Inferior parietal cortex (tissue), 1 donor: ENCODE measurements at regions not wholly inside any gene's neighbourhood (a gene's known extent, or its start where the extent isn't known, plus 50 kb on each side); places are given as distances from the start of the nearest gene placed in this dataset.

ENCODE experiments used
- DNase-seq: peaks from one replicate; pipeline ENCODE4 v3.0.0-alpha.2; 2016; ENCODE audit errors: extremely low spot score

DNA sequence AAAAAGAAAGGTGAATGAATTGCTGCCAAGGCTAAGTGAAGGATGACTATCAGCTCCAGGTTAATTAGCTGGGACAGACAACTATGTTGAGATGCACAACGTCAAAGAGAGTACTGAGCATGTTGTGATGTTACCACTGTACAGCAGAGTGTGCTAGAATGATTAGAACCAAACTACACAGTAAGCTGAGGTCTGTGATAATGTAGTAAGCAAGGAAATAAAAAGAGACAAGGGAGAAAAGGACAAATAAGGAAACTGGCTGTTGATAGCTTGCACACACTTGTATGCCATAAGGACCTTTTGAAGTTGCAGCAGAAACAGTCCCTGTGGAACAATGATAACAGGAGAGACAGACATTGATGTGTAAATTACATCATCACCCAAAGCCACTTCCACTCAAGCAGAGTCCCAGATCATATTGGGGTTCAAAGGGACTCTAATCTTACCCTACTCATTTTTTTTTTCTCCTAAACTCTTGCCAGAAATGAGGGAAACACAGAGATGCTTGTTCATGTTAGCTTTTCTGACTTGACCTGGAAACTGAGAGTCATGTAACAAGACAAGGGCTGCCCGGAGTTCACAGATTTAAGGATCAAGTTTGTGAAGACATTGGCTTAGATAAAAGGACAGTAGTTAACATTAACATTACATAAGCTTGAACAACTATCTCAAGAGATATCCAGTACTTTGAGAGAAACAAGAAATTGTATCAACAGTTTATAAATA lies 189.9 kb downstream of the CENPW start:
- no peak for DNase-seq

DNA sequence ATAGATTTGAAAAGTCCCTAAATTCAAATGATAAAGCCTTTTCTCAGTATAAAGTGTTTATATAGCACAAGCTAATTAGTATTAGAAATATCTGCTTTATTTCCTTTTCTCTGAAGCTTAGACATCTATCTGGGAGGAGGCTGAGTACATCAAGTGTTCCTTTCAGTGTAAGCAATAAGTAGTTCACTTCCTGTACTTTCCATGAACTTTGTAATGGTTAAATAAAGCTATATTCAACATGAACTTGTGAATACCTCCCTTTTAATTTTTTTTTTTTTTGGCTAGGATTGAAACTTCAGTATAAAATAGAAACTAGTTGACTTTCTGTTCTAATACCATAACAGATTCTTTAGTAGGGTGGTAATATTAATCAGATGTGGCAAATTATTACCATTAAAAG lies 190.9 kb downstream of the CENPW start:
- no peak for DNase-seq

DNA sequence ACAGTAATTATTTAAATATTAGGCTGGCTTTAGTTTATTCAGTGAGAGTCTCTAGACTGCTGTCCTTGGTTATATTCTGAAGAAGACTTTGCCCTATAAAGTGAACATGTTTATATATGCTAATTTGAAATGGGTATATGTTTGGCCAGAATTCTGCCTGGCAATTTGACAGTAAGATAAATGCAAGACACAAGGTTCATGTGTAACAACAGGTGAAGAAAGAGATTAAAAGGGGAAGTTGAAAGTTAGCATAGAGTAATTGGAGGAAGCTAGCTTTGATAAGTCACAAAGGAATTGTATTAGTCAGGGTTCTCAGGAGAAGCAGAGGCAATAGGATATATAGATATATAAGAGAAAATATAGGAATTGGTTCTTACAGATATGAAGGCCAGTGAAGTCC lies 191.4 kb downstream of the CENPW start:
- no peak for DNase-seq

DNA sequence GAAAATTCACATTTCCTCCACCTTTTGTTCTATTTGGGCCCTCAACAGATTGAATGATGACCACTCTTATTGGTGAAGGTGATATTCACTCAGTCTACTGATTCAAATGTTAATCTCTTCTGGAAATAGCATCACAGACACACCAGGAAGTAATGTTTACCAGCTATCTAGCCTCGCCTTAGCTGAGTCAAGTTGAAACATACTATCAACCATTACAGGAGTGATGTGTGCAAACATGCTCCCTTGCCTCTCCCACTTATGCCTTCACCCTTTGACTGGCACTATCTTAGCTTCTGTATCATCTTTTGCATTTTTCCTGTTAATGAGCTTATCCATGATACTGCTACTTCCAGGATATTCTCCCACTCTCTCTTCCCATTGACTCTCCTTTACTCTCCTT lies 191.9 kb downstream of the CENPW start:
- DNase-seq: no peak

DNA sequence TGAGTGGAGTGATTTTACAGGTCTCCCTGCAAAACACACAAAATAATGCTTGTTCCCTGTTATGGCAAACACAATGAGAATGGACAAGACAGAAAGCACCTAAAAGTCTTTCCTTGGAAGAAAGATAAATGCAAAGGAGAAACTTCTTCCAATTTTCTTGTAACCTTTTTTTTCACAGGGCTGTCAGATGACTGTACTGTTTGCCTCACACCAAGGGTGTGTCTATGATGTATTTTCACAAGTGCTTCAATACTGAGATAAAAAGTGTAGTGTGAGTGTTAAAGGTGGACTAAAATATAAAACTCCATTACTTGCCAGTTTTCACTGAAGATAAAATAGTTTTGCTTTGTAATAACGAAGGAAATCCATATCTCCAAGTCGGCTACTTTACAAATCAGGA lies 194.5 kb downstream of the CENPW start:
- no peak for DNase-seq

DNA sequence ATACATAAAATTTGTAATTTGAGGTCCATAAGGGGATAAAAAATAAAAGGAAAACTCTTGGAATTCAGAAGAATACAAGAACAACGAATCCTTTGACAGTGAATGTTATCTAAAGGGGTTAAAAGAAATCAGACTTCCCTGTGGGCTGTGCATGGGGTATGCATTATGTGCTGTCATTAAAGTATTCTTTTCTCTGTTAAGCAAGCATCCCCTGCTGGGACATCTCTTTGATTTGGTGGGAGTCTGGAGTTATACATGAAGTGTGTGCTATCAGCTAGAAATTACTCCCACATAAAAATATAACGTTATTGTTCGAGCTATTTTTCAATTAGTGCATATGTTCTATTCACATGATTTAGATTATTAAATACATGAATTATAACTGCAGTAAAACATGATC lies 195.2 kb downstream of the CENPW start:
- no peak for DNase-seq

DNA sequence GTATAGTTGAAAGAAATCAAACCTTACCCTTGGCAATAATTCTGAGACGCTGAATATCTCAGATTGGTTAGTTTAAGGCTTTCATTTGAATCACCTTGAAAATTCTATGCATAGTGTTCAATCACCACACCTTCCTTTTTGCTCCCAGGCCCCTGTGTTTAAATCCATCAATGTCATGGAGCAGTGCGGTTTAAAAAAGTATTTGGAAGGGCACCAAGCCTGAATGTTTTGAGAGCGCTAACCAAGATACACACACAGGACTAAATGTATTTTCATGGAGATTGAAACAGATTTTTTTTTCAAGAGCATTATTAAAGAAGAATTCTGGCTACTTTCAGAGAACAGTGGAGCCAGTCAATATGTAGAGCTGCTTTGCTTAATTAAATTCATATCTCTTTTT lies 195.7 kb downstream of the CENPW start:
- no peak for DNase-seq

DNA sequence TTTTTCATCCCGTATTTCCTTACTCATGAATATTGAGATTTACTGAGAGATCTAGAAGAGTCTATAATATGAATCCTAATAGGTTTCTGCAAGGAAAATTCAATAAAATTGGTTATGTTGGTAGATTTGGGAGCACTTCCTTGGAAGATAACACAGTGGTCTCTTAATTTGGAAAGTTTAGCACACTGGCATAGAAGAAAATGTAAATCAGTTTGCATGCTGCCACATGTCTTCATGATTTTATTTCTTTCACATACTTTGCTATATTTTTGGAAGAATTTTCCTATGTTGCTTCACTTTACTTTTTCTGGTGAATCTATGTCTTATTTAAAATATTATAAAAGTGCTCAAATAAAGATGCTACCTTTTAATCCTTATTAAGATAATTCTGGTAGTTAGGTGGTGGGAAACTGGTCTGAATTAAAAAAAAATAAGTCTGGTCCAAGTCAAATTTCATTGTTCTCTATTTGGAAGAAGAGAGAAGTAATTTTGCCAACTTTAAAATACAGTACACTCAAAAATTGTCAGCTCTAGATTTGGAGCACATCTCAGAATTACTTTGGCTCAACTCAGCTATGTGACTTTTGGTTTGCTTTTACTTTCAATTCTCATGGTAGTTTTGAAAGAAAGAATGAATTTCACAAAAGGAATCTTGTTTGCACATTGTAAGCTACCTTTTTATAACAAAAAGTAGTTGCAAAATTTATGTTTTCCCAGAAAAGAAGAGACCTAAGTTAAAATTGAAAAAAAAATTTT lies 197.3 kb downstream of the CENPW start:
- DNase-seq: no peak

DNA sequence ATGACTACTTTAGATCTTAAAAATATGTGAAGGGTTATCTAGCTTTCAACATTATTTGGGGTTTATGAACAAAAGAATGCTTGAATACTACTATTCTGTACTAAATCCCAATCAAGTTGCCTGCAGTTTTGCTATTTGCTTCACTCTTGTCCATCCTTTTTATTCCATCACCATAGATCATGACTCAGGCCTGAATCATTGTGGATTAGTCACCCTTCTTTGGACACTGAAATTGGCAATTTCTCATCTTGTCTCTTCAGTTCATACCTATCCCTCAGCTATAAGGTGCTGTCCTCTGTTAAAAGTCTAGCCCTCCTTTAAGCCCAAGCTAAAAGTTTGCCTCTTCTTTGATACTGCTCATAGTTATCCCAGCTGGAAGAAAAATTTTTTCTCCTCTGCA lies 199.1 kb downstream of the CENPW start:
- DNase-seq: no peak

DNA sequence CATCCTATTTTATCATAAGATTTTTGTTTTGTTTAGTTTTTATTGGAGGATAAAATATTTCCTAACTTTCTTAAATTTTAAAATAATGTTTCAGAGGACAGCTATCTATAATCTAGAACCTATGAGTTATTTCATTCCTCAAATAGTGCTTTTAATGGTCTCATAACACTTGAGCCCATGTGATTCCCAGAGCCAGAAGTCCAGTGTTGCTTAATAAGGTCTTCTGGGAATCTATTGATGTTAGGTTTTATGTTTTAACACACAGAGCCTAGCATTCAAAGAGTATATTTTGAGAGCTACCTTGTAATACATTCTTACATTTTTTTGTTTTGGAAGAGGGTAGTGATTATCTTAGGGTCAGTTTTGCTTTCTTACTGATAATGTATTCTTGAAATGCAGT lies 200.2 kb downstream of the CENPW start:
- no peak for DNase-seq

DNA sequence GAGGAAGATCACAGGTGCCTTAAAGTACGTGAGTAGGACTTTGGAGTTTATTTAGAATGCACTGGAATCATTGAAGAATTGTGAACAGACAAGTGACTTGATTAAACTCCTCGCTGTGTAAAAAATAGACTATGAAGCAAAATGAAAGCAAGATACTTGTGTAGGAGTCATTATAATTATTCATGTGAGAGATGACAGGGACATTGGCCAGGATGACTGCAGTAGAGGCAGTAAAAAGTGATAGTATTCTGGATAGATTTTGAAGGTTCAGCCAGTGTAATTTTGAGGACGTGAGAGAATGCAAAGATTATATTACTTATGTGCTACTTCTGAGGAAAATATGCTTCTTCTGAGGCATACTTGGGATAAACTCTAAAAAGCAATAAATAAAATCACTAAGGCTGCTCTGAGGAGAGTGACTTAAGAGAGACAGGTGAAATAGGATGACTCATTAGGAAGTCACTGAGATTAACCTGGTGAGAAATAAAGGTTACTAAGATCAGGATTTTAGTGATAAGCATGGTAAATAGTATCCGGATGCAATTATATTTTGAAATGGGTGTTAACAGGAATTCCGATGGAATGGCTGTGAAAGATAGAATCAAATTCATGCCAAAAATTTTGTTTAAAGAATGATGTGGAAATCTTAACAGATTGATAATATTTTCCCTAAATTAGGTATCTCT lies 202.0 kb downstream of the CENPW start:
- DNase-seq: no peak

DNA sequence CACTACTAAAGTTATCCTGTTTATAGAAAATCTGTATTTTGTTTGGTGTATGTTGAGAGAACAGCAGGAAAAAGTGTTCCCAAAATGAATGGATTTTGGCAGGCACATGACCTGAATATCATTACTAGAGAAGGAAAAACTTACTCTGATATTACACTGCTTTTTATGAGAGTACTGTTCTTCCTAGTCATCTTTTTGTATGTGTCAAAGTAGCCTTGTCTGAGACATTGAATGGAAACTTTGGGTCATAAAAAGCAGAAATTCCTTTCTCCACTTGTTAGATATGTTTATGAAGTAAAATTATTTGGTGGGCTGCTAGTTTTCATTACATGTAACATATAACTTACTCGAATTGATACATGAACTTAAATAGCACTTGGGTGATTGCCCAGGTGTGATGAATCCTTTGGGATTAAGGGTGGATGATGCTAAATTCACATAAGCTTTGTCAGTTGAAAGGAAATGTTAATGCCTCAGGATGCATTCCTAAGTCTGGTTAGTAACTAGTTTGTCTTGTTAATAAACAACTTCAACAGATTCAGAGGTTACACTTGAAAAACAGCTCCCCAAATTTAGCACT lies 206.7 kb downstream of the CENPW start:
- DNase-seq: no peak

DNA sequence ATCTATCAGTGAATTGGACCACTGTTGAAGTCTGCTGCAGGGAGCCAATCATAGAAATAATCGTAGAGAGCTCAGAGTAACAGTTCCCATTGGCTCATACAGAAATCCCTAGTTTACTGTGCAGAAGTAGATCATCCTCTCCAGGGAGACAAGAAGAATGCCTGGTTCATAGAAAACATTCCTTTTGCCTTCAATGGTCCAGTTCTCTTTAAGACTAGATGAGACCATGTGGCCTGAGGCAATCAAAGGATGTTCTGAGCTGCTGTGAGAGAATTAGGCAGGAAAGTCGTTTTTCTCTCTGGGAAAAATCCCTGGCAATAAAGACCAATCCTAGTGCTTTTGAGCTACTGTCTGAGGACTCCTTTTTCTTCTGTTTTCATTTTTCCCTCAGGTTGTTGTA lies 208.4 kb downstream of the CENPW start:
- no peak for DNase-seq

DNA sequence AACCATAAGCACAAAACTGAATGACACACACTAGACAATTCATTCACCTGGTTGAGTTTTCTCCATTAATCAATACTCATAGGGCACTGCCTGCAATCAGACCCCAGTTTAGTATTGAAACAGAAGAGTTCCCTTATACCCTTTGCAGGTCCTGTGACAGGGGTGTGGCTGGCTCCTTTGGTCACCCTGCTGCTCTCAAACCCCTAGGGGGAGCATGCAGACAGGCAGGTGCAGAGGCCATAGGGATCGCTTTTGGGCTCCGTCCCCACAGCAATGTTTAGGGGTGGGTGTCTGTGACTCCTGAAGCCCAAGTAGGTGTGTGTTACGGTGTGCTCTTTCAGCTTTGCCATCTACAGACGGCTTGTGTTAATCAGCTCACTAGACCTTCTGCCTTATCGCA lies 210.4 kb downstream of the CENPW start:
- no peak for DNase-seq

DNA sequence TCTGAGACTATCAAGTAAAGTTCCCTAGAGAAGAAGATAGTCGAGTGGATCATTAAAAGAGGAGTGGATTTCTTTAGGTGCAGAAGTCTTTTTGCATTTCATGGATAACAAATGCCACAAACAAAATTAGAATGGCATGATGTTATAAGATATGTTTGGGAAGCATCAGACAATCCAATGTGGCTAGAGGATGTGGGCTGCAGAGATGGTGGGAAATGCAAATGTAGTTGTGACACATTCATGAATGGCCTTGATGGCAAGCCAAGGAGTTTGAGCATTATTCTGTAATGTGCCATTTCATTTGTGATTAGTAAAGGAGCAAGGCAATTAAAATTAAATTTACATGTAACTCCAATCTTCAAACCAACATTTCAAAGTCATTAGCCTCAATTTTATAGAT lies 211.9 kb downstream of the CENPW start:
- no peak for DNase-seq

DNA sequence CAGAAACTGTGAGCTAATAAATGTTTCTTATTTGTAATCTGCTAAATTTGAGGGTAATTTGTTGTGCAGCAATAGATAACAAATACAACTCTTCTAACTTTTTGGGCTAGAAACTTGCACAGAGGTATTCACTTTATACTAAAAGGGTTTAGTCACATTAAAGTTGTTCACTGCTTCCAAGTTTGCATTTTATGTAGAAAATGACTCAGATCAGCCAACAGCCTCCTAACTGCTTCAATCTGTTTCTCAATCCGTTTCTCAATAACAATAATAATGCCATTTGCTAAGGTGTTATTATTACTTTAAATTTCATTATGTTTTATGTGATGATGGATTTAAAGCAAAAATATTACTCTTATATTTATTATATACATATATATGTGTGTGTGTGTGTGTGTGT lies 213.9 kb downstream of the CENPW start:
- DNase-seq: no peak

DNA sequence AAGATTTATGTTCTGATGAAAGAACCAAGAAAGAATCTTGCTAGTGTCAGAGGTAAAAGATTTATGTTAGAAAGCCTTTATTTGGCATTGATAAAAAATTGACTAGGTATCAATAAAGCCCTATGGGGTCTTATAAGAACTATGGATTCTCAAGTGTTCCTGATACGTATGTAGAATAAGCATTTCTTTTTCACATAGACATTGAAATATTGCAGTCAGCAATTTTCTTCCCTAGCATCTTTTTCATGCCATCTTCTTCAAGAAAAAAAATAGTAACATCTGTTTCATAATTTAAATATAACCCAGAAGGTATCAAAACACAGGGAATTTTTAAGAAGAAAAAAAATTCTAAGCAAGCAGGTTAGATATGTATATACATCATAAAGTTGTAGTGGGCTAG lies 230.6 kb downstream of the CENPW start:
- DNase-seq: no peak

DNA sequence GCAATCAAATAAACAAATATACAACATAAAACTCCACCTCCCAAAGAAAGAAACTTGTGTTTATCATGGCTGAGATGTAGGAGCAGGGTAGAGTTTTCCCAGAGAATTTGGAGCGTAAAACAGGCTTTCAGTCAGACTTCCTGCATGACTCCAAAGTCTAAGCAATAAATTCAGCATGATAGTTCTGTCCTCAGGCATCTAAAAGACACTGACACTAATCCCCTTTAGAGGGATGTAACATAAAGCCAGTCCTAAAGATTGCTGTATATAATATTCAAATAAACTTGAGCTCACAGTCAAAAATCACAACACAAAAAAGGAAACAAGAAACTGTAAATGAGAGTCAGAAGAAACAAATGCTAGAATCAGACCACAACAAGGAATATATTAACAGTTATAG lies 234.4 kb downstream of the CENPW start:
- no peak for DNase-seq

DNA sequence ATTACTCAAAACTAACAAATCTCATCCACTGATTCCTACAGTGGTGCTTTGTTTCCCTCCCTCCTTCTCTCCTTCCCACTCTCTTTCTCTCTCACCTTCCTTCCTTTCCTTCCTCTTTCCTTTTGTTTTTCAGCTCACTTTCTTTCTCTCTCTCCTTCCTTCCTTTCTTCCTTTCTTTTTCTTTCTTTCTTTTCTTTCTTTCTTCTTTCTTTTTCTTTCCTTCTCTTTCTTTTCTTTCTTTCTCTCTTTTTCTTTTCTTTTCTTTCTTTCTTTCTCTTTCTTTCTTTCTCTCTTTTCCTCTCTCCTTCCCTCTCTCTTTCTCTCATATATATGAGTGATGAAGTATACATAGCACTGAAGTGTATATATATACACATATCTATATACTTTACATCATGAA lies 241.4 kb downstream of the CENPW start:
- no peak for DNase-seq

DNA sequence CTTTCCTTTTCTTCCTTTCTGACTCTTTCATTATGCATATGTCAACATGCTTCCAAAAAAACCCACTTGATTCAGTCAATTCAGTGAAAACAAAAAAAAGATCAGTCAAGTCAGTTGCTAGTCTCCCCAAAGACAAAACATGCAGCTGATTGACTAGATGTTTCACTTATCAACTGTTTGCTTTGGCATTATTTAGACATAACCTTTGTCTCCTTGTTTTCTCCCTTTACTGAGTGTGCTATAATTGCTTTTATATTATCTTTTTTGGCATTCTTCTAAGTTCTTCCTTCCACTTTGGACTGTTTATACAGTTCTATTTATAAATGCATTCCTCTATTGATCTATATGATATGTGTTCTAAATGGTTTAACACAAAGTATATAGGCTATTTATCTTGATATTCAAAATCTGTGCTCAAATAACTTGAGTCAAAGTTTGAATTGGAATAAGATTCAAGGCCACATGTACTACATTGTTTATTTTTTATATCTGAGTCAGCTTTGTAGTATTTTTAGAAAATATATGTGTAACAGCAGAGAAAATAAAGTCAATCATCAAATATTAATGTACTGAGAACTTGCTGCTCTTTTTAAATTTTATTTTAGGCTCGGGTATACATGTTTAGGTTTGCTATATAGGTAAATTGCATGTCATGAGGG lies 260.5 kb downstream of the CENPW start:
- no peak for DNase-seq

DNA sequence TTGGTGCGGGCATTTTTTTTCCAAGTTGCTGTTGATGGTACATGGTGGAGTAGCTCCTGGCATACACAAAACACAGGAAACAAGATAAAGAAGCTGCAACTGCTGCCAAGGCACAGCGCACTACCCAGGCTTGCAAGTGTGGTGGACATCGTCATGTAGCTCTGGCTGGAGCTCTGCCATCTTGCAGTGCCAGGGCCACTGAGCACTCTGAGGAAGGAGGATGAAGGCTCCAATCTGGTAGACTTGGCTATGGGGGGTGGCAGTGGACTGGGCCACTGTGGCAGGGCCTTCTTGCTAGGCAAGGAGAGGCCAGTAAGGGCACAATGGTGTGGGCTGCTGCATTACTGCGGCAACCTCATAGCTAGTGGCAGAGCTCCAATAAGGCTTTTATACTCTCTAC lies 263.5 kb downstream of the CENPW start:
- no peak for DNase-seq

DNA sequence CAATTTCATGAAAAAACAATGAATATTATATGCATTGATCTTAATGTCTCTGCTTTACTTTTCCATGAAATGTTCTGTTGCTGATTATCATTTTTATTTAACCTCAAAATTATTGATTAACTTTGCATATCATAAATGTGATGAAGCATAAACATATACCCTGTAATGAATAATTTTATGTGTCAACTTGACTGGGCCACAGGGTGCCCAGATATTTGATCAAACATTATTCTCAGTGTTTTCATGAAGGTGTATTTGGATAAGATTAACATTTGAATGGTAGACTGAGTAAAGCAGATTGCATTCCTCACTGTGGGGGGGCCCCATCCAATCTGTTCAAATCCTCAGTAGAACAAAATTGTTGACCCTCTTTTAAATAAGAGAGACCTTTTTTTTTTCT lies 265.2 kb downstream of the CENPW start:
- no peak for DNase-seq
